Endothelial cell of umbilical vein (primary cell): ENCODE measurements at regions not wholly inside any gene's neighbourhood (a gene's known extent, or its start where the extent isn't known, plus 50 kb on each side); places are given as distances from the start of the nearest gene placed in this dataset.

Experiments
- BruUV-seq: library from RNA; stranded (reverse); fragments of 400-500 nt; replicated peaks from 2 replicates; lab custom pipeline; 2021; lab: Mats Ljungman, UMichigan
- CTCF ChIA-PET: fragments of 300-600, 350-600 bp; sonication (Branson Sonifier 250); formaldehyde crosslinking; loops from one replicate; lab custom pipeline; 2021; ENCODE audit warnings: antibody characterized with exemption, inconsistent platforms; lab: Charles Lee
- POLR2A ChIA-PET: fragments of 300-600, 350-600 bp; sonication (Branson Sonifier 250); formaldehyde crosslinking; loops from one replicate; lab custom pipeline; 2021; ENCODE audit warnings: antibody characterized with exemption, inconsistent platforms; lab: Charles Lee
- DNase-seq: peaks from one replicate; pipeline ENCODE4 v3.0.0-alpha.2; 2011; ENCODE audit warnings: low read depth, low spot score
- FAIRE-seq: peaks from 2 replicates; lab custom pipeline; 2011; peaks lifted over from hg19 to GRCh38; lab: Jason Lieb, UNC
- H2AFZ ChIP-seq: 2 replicates; pipeline ENCODE4 v1.6.0; 2012; ENCODE audit warnings: low read depth, low read length, control low read depth, inconsistent platforms
- H3K27ac ChIP-seq: 2 replicates; pipeline ENCODE4 v1.5.1; 2011; ENCODE audit warnings: low read depth, mild to moderate bottlenecking, control low read depth, low read length, moderate library complexity; ENCODE audit not compliant: insufficient read depth
- H3K27me3 ChIP-seq, 2 experiments: 2 replicates each; pipeline versions ENCODE4 v1.6.0 to v1.6.1; 2011; ENCODE audit warnings: low read length in 2 of 2, mixed read lengths in 1 of 2; ENCODE audit not compliant: control insufficient read depth in 2 of 2, insufficient read depth in 2 of 2
- H3K36me3 ChIP-seq, 2 experiments: 2 replicates in 1 of 2; 3 replicates in 1 of 2; pipeline ENCODE4 v1.5.1; 2011; ENCODE audit warnings: low read length in 2 of 2, mild to moderate bottlenecking in 1 of 2, moderate library complexity in 1 of 2; ENCODE audit not compliant: control insufficient read depth in 2 of 2, insufficient read depth in 2 of 2; ENCODE audit errors: extremely low read depth in 1 of 2
- H3K4me1 ChIP-seq: 3 replicates; pipeline ENCODE4 v1.5.1; 2011; ENCODE audit warnings: mild to moderate bottlenecking, low read length; ENCODE audit not compliant: control insufficient read depth, insufficient read depth; ENCODE audit errors: extremely low read depth
- H3K4me2 ChIP-seq: 2 replicates; pipeline ENCODE4 v1.6.1; 2011; ENCODE audit warnings: low read length, control low read depth, mixed read lengths; ENCODE audit not compliant: insufficient read depth
- H3K4me3 ChIP-seq, 3 experiments: fragments of 200-600 bp in 1 of 3; sonication (generic), shearing (Covaris generic) in 1 of 3; replicated peaks in 1 of 3; 2 replicates each; pipeline ENCODE4 v1.5.1; 2011 to 2016; ENCODE audit warnings: control low read depth in 3 of 3, low read length in 3 of 3, mild to moderate bottlenecking in 2 of 3, inconsistent platforms in 1 of 3, low read depth in 1 of 3, moderate library complexity in 1 of 3; ENCODE audit not compliant: insufficient read depth in 1 of 3
- H3K79me2 ChIP-seq: 2 replicates; pipeline ENCODE4 v1.6.0; 2012; ENCODE audit warnings: low read length, inconsistent platforms; ENCODE audit not compliant: control insufficient read depth, insufficient read depth
- H3K9ac ChIP-seq: replicated peaks from 2 replicates; pipeline ENCODE3; 2011; ENCODE audit warnings: low read length, control low read depth; ENCODE audit not compliant: insufficient read depth; ENCODE audit errors: extremely low read depth
- H3K9me1 ChIP-seq: replicated peaks from 3 replicates; pipeline ENCODE4 v1.6.0; 2011; ENCODE audit warnings: mild to moderate bottlenecking, low read length; ENCODE audit not compliant: control insufficient read depth, insufficient read depth; ENCODE audit errors: extremely low read depth
- H3K9me3 ChIP-seq: replicated peaks from 2 replicates; pipeline ENCODE4 v1.5.1; 2012; ENCODE audit warnings: low read length, inconsistent platforms; ENCODE audit not compliant: control insufficient read depth, insufficient read depth
- H4K20me1 ChIP-seq: replicated peaks from 2 replicates; pipeline ENCODE3; 2011; ENCODE audit warnings: mild to moderate bottlenecking, low read length; ENCODE audit not compliant: control insufficient read depth, insufficient read depth; ENCODE audit errors: extremely low read depth
- CTCF ChIP-seq, 2 donors: IDR thresholded peaks; 1 replicate in 1 of 2; 2 replicates in 1 of 2; pipeline ENCODE4 v1.5.1; 2011; ENCODE audit warnings: low read length in 2 of 2, mild to moderate bottlenecking in 2 of 2, moderate library complexity in 2 of 2, control low read depth in 1 of 2, inconsistent platforms in 1 of 2, low read depth in 1 of 2; ENCODE audit not compliant: insufficient read depth in 1 of 2; ENCODE audit errors: extremely low read depth in 1 of 2
- EZH2 ChIP-seq: IDR thresholded peaks from 2 replicates; pipeline ENCODE4 v1.6.1; 2012; ENCODE audit warnings: borderline replicate concordance, low read depth, mild to moderate bottlenecking, moderate library complexity, low read length, inconsistent platforms; ENCODE audit not compliant: severe bottlenecking
- FOS ChIP-seq: IDR thresholded peaks from 2 replicates; pipeline ENCODE4 v1.6.1; 2011; ENCODE audit warnings: mild to moderate bottlenecking, low read length, moderate library complexity, borderline replicate concordance; ENCODE audit not compliant: insufficient read depth
- GATA2 ChIP-seq: IDR thresholded peaks from 2 replicates; pipeline ENCODE4 v1.7.0; 2011; ENCODE audit warnings: low read depth, mild to moderate bottlenecking, moderate library complexity, mixed read lengths, low read length; ENCODE audit not compliant: insufficient read length, insufficient read depth
- JUN ChIP-seq: IDR thresholded peaks from 2 replicates; pipeline ENCODE4 v1.6.1; 2011; ENCODE audit warnings: borderline replicate concordance, low read depth; ENCODE audit not compliant: insufficient read length, insufficient read depth
- MYC ChIP-seq: IDR thresholded peaks from one replicate; pipeline ENCODE4 v1.6.1; 2011; ENCODE audit warnings: mild to moderate bottlenecking, low read depth, low read length
- POLR2A ChIP-seq: IDR thresholded peaks from 2 replicates; pipeline ENCODE4 v1.6.1; 2012; ENCODE audit warnings: low read depth, mild to moderate bottlenecking, control low read depth, low read length
- POLR2AphosphoS5 ChIP-seq: IDR thresholded peaks from 2 replicates; pipeline ENCODE4 v1.6.1; 2012; ENCODE audit warnings: low read depth, mild to moderate bottlenecking, control low read depth, low read length, moderate library complexity; ENCODE audit not compliant: insufficient read depth
- dilution Hi-C: fragments of 300-500 bp; cut with MboI; formaldehyde crosslinking; loops from one replicate; pipeline ENCODE4 v1.15.0; 2019; ENCODE audit warnings: low sequenced_read_pairs; ENCODE audit not compliant: extremely low pct_ligation_motif_present
- intact Hi-C: fragments of 100-400 bp; cut with micrococcal nuclease; formaldehyde crosslinking; loops from one replicate; pipeline ENCODE4 v1.10.0; 2022
- TF ChIP-seq, protein P1 (sequence below): IDR thresholded peaks from 2 replicates; pipeline ENCODE4 v1.6.1; 2011; ENCODE audit not compliant: insufficient read depth, insufficient read length

DNA sequence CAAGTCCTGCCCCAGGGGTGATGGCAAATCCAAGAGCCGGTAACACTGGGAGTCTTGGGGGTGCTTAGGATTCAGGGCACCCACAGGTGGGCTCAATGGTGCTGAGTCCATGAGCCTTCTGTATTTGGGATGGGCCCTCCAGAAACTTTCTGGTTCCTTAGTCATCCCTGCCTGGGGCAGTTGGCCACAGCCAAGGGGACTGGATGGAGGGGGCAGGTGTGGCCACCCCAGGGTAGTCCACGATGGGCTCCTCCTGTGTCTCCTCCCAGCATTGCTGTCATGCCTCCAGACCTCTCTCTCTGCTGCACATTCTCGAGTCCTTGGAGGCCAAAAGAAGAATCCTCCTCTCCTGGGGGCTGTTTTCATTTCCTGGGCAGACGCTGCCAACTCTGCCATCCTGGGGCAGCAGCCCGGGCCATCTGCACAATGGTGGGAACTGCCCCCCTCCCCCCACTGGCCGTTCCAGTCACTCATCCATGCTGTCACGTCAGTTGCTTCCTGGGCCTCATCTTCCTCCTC is 158.0 kb upstream of the TWIST2 start:
- Histone ChIP-seq H3K36me3 (no peaks in the 10 kb centered on the region), H3K4me1 (no peaks in the 10 kb centered on the region), H3K9me3 (no peaks in the 10 kb centered on the region), H3K9me1 (no peaks in the 10 kb centered on the region), H3K4me2 (no peak overlapping the region), H4K20me1 (no peaks in the 10 kb centered on the region), H3K9ac (no peak overlapping the region), H3K27ac (no peak overlapping the region), H2AFZ (no peak overlapping the region), H3K79me2 (no peaks in the 10 kb centered on the region), H3K27me3 (no peaks in the 10 kb centered on the region), H3K4me3 (no peak overlapping the region)
- FAIRE-seq: no peak
- no peak for DNase-seq
- no peak for TF ChIP-seq POLR2AphosphoS5
- no peak for TF ChIP-seq POLR2A
- no peak for TF ChIP-seq EZH2
- TF ChIP-seq, protein P1, sequence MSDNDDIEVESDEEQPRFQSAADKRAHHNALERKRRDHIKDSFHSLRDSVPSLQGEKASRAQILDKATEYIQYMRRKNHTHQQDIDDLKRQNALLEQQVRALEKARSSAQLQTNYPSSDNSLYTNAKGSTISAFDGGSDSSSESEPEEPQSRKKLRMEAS: no peak
- TF ChIP-seq FOS: no peak
- no peak for TF ChIP-seq GATA2
- TF ChIP-seq CTCF (IDR thresholded peaks at IDR 0.05; ENCODE audit: extremely low read depth in 1 of 2, insufficient read depth in 1 of 2, low read depth in 1 of 2, low read length in 2 of 2): no peak
- no peak for TF ChIP-seq JUN
- TF ChIP-seq MYC: no peak
- intact Hi-C loops: no loop called here
- ChIA-PET POLR2A (no interaction called here), CTCF (no interaction called here)
- dilution Hi-C loops: no loop called here
- no TSS peak for BruUV-seq
